ENCODE measurements at regions not wholly inside any gene's neighbourhood (a gene's known extent, or its start where the extent isn't known, plus 50 kb on each side); places are given as distances from the start of the nearest gene placed in this dataset.

- Histone ChIP-seq H3K4me2 (ENCODE audit: low read length) (no peak overlapping the region), H3K4me3 (ENCODE audit: insufficient read depth, low read depth, low read length) (no peak overlapping the region), H3K9me3 (ENCODE audit: insufficient read depth, low read depth, low read length) (peaks cover 3% of the 10 kb centered on the region), H3K36me3 (ENCODE audit: insufficient read depth, low read length) (no peaks in the 10 kb centered on the region), H3K9ac (ENCODE audit: low read length) (no peak overlapping the region), H4K20me1 (ENCODE audit: insufficient read depth, low read length) (no peaks in the 10 kb centered on the region), H3K27ac (ENCODE audit: low read depth, low read length) (no peak overlapping the region), H3K27me3 (ENCODE audit: insufficient read depth, low read length) (no peaks in the 10 kb centered on the region), H3K79me2 (ENCODE audit: insufficient read depth, low read length) (no peaks in the 10 kb centered on the region), H3K4me1 (ENCODE audit: insufficient read depth, low read length) (no peaks in the 10 kb centered on the region), H2AFZ (ENCODE audit: low read depth, low read length) (no peak overlapping the region)
- Mint-ChIP-seq H3K4me1 (ENCODE audit: low read depth, unreplicated experiment) (no peaks in the 10 kb centered on the region), H3K9me3 (ENCODE audit: unreplicated experiment) (peaks cover 4% of the 10 kb centered on the region), H3K4me3 (ENCODE audit: unreplicated experiment) (no peak overlapping the region), H3K27me3 (ENCODE audit: low read depth, unreplicated experiment) (peaks cover 50% of the 10 kb centered on the region), H3K27ac (ENCODE audit: unreplicated experiment) (no peak overlapping the region), H3K36me3 (ENCODE audit: low read depth, unreplicated experiment) (peaks cover 4% of the 10 kb centered on the region)
- no peak for FAIRE-seq
- TF ChIP-seq EZH2 (IDR thresholded peaks at IDR 0.05; ENCODE audit: insufficient read depth, low read length), result no peak
- TF ChIP-seq CTCF (IDR thresholded peaks at IDR 0.05; ENCODE audit: insufficient read depth, low read depth, low read length), result no peak
- DNase-seq (ENCODE audit: low read depth), result no peak
Measured at GRCh38 chr6:170046791-170047626, 243.9 kb downstream of the DLL1 start.

GRCh38 chr6:170045981-170046667 is 244.8 kb downstream of the DLL1 start:
- TF ChIP-seq EZH2 (IDR thresholded peaks at IDR 0.05; ENCODE audit: insufficient read depth, low read length) (no peak), CTCF (IDR thresholded peaks at IDR 0.05; ENCODE audit: insufficient read depth, low read depth, low read length) (no peak)
- FAIRE-seq (no peak), DNase-seq (ENCODE audit: low read depth) (no peak)
- no peaks in the 10 kb centered on the region for H3K4me1 Mint-ChIP-seq (ENCODE audit: low read depth, unreplicated experiment)
- H4K20me1 ChIP-seq (ENCODE audit: insufficient read depth, low read length), result no peaks in the 10 kb centered on the region
- no peak overlapping the region for H3K9ac ChIP-seq (ENCODE audit: low read length)
- H3K36me3 ChIP-seq (ENCODE audit: insufficient read depth, low read length), result no peaks in the 10 kb centered on the region
- no peak overlapping the region for H3K4me3 ChIP-seq (ENCODE audit: insufficient read depth, low read depth, low read length)
- H3K9me3 ChIP-seq (ENCODE audit: insufficient read depth, low read depth, low read length), result peaks cover 3% of the 10 kb centered on the region
- no peaks in the 10 kb centered on the region for H3K4me1 ChIP-seq (ENCODE audit: insufficient read depth, low read length)
- no peak overlapping the region for H3K27ac Mint-ChIP-seq (ENCODE audit: unreplicated experiment)
- no peak overlapping the region for H3K4me3 Mint-ChIP-seq (ENCODE audit: unreplicated experiment)
- H2AFZ ChIP-seq (ENCODE audit: low read depth, low read length), result no peak overlapping the region
- H3K9me3 Mint-ChIP-seq (ENCODE audit: unreplicated experiment), result peaks cover 9% of the 10 kb centered on the region
- no peak overlapping the region for H3K27ac ChIP-seq (ENCODE audit: low read depth, low read length)
- no peak overlapping the region for H3K4me2 ChIP-seq (ENCODE audit: low read length)
- H3K27me3 Mint-ChIP-seq (ENCODE audit: low read depth, unreplicated experiment), result peaks cover 46% of the 10 kb centered on the region
- H3K79me2 ChIP-seq (ENCODE audit: insufficient read depth, low read length), result no peaks in the 10 kb centered on the region
- no peaks in the 10 kb centered on the region for H3K27me3 ChIP-seq (ENCODE audit: insufficient read depth, low read length)
- peaks cover 2% of the 10 kb centered on the region for H3K36me3 Mint-ChIP-seq (ENCODE audit: low read depth, unreplicated experiment)

Data from astrocyte (in vitro differentiated cells and primary cell).